GM21447 (cell line): ENCODE measurements at regions not wholly inside any gene's neighbourhood (a gene's known extent, or its start where the extent isn't known, plus 50 kb on each side); places are given as distances from the start of the nearest gene placed in this dataset.

Source experiments
- ATAC-seq: cut with Tn5 transposase; IDR thresholded peaks from one replicate; pipeline ENCODE4 v1.9.1; 2021; ENCODE audit not compliant: unreplicated experiment

GRCh38 chr9:79120533-79120932 lies 451.2 kb upstream of the TLE4 start:
- ATAC-seq: no peak

GRCh38 chr9:79120941-79121340 lies 450.8 kb upstream of the TLE4 start:
- ATAC-seq: no peak

GRCh38 chr9:79123415-79123814 lies 448.4 kb upstream of the TLE4 start:
- no peak for ATAC-seq

GRCh38 chr9:79127661-79128060 lies 444.1 kb upstream of the TLE4 start:
- no peak for ATAC-seq

- no peak for ATAC-seq
Measured at GRCh38 chr9:79129865-79130480, 441.8 kb upstream of the TLE4 start.

- ATAC-seq: no peak
Measured at GRCh38 chr9:79131246-79131774, 440.5 kb upstream of the TLE4 start.

- ATAC-seq: no peak
Measured at GRCh38 chr9:79131824-79132377, 439.9 kb upstream of the TLE4 start.

GRCh38 chr9:79134654-79135053 lies 437.1 kb upstream of the TLE4 start:
- no peak for ATAC-seq

GRCh38 chr9:79135681-79136415 lies 435.9 kb upstream of the TLE4 start:
- no peak for ATAC-seq

- ATAC-seq: no peak
Measured at GRCh38 chr9:79140751-79141150, 431.0 kb upstream of the TLE4 start.

GRCh38 chr9:79143211-79143610 lies 428.6 kb upstream of the TLE4 start:
- ATAC-seq: no peak

GRCh38 chr9:79145442-79145841 lies 426.3 kb upstream of the TLE4 start:
- no peak for ATAC-seq

- ATAC-seq: no peak
Measured at GRCh38 chr9:79149585-79149984, 422.2 kb upstream of the TLE4 start.

- no peak for ATAC-seq
Measured at GRCh38 chr9:79151791-79152190, 420.0 kb upstream of the TLE4 start.

GRCh38 chr9:79152306-79152705 lies 419.5 kb upstream of the TLE4 start:
- ATAC-seq: no peak

- no peak for ATAC-seq
Measured at GRCh38 chr9:79154806-79155205, 417.0 kb upstream of the TLE4 start.

- no peak for ATAC-seq
Measured at GRCh38 chr9:79155308-79155707, 416.5 kb upstream of the TLE4 start.

- ATAC-seq: no peak
Measured at GRCh38 chr9:79163544-79163943, 408.2 kb upstream of the TLE4 start.

- no peak for ATAC-seq
Measured at GRCh38 chr9:79164406-79164805, 407.4 kb upstream of the TLE4 start.

- ATAC-seq: no peak
Measured at GRCh38 chr9:79165020-79165780, 406.6 kb upstream of the TLE4 start.

- no peak for ATAC-seq
Measured at GRCh38 chr9:79166005-79166404, 405.8 kb upstream of the TLE4 start.

GRCh38 chr9:79170643-79171042 lies 401.1 kb upstream of the TLE4 start:
- ATAC-seq: no peak
